Testis (tissue), 2 donors: ENCODE measurements at regions not wholly inside any gene's neighbourhood (a gene's known extent, or its start where the extent isn't known, plus 50 kb on each side); places are given as distances from the start of the nearest gene placed in this dataset.

Experiments used
- DNase-seq: peaks from one replicate; pipeline ENCODE4 v3.0.0-alpha.2; 2019
- H3K27ac ChIP-seq, 2 donors: fragments of 200-600 bp; sonication (generic); one replicate each; pipeline ENCODE4 v1.5.1; 2019
- H3K27me3 ChIP-seq: fragments of 200-600 bp; sonication (generic); one replicate; pipeline ENCODE4 v1.5.1; 2019
- H3K36me3 ChIP-seq: fragments of 200-600 bp; sonication (generic); one replicate; pipeline ENCODE4 v1.5.1; 2017; ENCODE audit warnings: low read depth; ENCODE audit errors: missing control alignments
- H3K4me1 ChIP-seq: fragments of 200-600 bp; sonication (generic); one replicate; pipeline ENCODE4 v1.5.1; 2019
- H3K4me3 ChIP-seq, 2 donors: fragments of 200-600 bp; sonication (generic); one replicate each; pipeline ENCODE4 v1.5.1; 2017 to 2019
- H3K9me3 ChIP-seq: fragments of 200-600 bp; sonication (generic); one replicate; pipeline ENCODE4 v1.5.1; 2017
- CTCF ChIP-seq, 3 experiments: fragments of 450-650 bp in 2 of 3; fragments of 200-600 bp in 1 of 3; sonication (generic) in 1 of 3; IDR thresholded peaks; one replicate each; pipeline ENCODE4 v1.5.1; 2016 to 2019; ENCODE audit warnings: antibody characterized with exemption in 3 of 3, mild to moderate bottlenecking in 2 of 3, moderate library complexity in 1 of 3
- POLR2A ChIP-seq: fragments of 450-650 bp; IDR thresholded peaks from one replicate; pipeline ENCODE4 v1.6.1; 2017; ENCODE audit warnings: antibody characterized with exemption, mild to moderate bottlenecking, moderate library complexity
- WGBS, 2 donors: methylation state at CpG; one replicate each; pipeline ENCODE4 v1.1.5; 2018; 5-methylcytosine and 5-hydroxymethylcytosine counted together
- intact Hi-C: fragments of 100-400 bp; cut with DNase I; formaldehyde crosslinking; loops from one replicate; pipeline ENCODE4 v1.15.1; 2023; ENCODE audit warnings: low total_unique reads

- no peak overlapping the region for H3K27ac ChIP-seq
- no peak overlapping the region for H3K4me3 ChIP-seq
- no peaks in the 10 kb centered on the region for H3K9me3 ChIP-seq
- DNase-seq = no peak
- 64 to 67% methylated on average over 1 of the region's 1 CpG for WGBS, 2 donors
- TF ChIP-seq POLR2A = no peak
- no peak for TF ChIP-seq CTCF (IDR thresholded peaks at IDR 0.05)
- no peaks in the 10 kb centered on the region for H3K27me3 ChIP-seq
- intact Hi-C loops = no loop called here
- no peaks in the 10 kb centered on the region for H3K4me1 ChIP-seq
- H3K36me3 ChIP-seq = no peaks in the 10 kb centered on the region
Measured at GRCh38 chr2:51825823-51826222, 793.9 kb upstream of the NRXN1 start.

GRCh38 chr2:51813247-51813646 lies 781.3 kb upstream of the NRXN1 start:
- no peaks in the 10 kb centered on the region for H3K9me3 ChIP-seq
- no peaks in the 10 kb centered on the region for H3K27me3 ChIP-seq
- H3K4me1 ChIP-seq = no peaks in the 10 kb centered on the region
- H3K4me3 ChIP-seq = no peak overlapping the region
- intact Hi-C loops = no loop called here
- no peaks in the 10 kb centered on the region for H3K36me3 ChIP-seq
- no peak for DNase-seq
- TF ChIP-seq CTCF (IDR thresholded peaks at IDR 0.05) (no peak), POLR2A (no peak)
- H3K27ac ChIP-seq = no peak overlapping the region

GRCh38 chr2:51812138-51812866 lies 780.4 kb upstream of the NRXN1 start:
- TF ChIP-seq CTCF (IDR thresholded peaks at IDR 0.05) (no peak), POLR2A (no peak)
- Histone ChIP-seq H3K27me3 (no peaks in the 10 kb centered on the region), H3K9me3 (no peaks in the 10 kb centered on the region), H3K27ac (no peak overlapping the region), H3K36me3 (no peaks in the 10 kb centered on the region), H3K4me3 (no peak overlapping the region), H3K4me1 (no peaks in the 10 kb centered on the region)
- intact Hi-C loops = no loop called here
- DNase-seq = no peak
- WGBS, 2 donors = 73 to 84% methylated on average over 9 of the region's 9 CpGs

DNA sequence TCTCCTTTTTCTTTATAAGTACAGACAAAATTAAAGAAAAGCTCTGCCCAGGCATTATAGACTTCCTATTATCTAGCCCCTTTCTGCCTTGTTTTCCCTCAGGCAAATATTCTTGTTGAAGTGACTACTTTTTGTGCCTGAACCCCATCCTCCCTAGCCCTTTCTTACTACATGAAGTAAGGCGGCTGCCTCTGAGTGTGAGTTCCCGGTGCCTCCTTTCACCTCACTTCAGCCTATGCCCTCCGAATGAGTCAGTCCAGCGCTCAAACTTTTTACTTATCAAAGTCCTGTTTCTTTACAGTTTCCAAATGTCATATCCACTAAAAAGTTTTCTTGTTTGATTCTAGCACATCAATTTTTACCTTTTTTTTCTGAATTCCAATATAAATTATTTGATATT lies 778.3 kb upstream of the NRXN1 start:
- H3K4me1 ChIP-seq = no peaks in the 10 kb centered on the region
- H3K27ac ChIP-seq = no peak overlapping the region
- TF ChIP-seq CTCF (IDR thresholded peaks at IDR 0.05) (no peak), POLR2A (no peak)
- no peak for DNase-seq
- intact Hi-C loops = no loop called here
- H3K4me3 ChIP-seq = no peak overlapping the region
- no peaks in the 10 kb centered on the region for H3K9me3 ChIP-seq
- WGBS, 2 donors = 88 to 93% methylated on average over 4 of the region's 4 CpGs
- no peaks in the 10 kb centered on the region for H3K36me3 ChIP-seq
- H3K27me3 ChIP-seq = no peaks in the 10 kb centered on the region

DNA sequence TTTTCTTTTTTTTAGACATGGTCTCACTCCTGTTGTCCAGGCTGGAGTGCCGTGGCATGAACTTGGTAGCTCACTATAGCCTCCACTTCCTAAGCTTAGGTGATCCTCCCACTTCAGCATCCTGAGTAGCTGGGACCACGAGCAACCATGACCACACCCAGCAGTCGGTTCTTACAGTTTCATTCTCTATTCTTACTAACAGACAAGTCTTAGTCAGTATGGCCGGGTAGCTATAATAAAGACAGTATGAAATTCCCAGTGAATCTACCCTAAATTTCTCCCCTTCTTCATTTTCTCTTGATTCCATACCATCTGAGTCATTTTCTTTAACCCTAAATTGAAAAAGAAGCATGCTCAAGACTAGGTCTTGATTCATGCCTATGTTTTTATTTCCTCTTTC lies 775.3 kb upstream of the NRXN1 start:
- TF ChIP-seq CTCF (IDR thresholded peaks at IDR 0.05) = no peak
- no peak for TF ChIP-seq POLR2A
- 81 to 91% methylated on average over 4 of the region's 4 CpGs for WGBS, 2 donors
- H3K9me3 ChIP-seq = no peaks in the 10 kb centered on the region
- H3K4me1 ChIP-seq = no peaks in the 10 kb centered on the region
- no peaks in the 10 kb centered on the region for H3K36me3 ChIP-seq
- H3K27me3 ChIP-seq = no peaks in the 10 kb centered on the region
- intact Hi-C loops = no loop called here
- no peak overlapping the region for H3K4me3 ChIP-seq
- no peak overlapping the region for H3K27ac ChIP-seq
- DNase-seq = no peak
